Omental fat pad (tissue), 3 donors: ENCODE measurements at regions not wholly inside any gene's neighbourhood (a gene's known extent, or its start where the extent isn't known, plus 50 kb on each side); places are given as distances from the start of the nearest gene placed in this dataset.

Experiments
- ATAC-seq: fragments of 150-250 bp; one replicate; pipeline ENCODE4 v1.9.1; 2016; ENCODE audit warnings: mild to moderate bottlenecking, moderate library complexity; ENCODE audit not compliant: low FRiP score
- DNase-seq: peaks from one replicate; pipeline ENCODE4 v3.0.0-alpha.2; 2019; ENCODE audit warnings: low spot score
- TF ChIP-seq, protein P1 (sequence below), 3 donors: fragments of 450-650 bp; IDR thresholded peaks; one replicate each; pipeline ENCODE4 v1.5.1; 2016 to 2017; ENCODE audit warnings: antibody characterized with exemption in 3 of 3, mild to moderate bottlenecking in 3 of 3, moderate library complexity in 2 of 3

DNA sequence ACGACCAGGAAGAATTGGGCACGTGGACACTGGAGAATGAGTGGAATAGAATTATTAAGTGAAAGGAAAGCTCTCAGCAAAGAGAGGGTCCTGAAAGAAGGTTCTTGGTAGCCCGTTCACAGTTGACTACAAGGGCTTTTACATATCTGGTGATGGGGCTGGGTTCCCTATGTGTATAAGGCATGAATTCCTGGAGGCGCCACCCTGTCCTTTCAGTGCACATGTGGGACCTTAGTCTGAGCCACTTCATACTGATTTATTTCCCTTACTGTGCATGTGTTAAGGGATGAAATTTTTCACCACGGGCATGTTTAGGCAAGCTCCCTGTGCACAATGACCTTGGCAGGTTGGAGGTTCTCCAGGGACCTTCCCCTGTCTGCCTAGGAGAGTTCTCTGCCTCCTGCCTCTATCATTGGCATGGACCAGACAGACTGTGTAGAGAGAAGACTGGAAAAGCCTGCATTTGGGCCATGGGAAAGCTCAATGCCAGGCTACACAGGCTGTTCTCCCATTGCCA, 145.9 kb upstream of the ITGB1 start:
- DNase-seq, result no peak
- no peak for ATAC-seq
- TF ChIP-seq, protein P1, sequence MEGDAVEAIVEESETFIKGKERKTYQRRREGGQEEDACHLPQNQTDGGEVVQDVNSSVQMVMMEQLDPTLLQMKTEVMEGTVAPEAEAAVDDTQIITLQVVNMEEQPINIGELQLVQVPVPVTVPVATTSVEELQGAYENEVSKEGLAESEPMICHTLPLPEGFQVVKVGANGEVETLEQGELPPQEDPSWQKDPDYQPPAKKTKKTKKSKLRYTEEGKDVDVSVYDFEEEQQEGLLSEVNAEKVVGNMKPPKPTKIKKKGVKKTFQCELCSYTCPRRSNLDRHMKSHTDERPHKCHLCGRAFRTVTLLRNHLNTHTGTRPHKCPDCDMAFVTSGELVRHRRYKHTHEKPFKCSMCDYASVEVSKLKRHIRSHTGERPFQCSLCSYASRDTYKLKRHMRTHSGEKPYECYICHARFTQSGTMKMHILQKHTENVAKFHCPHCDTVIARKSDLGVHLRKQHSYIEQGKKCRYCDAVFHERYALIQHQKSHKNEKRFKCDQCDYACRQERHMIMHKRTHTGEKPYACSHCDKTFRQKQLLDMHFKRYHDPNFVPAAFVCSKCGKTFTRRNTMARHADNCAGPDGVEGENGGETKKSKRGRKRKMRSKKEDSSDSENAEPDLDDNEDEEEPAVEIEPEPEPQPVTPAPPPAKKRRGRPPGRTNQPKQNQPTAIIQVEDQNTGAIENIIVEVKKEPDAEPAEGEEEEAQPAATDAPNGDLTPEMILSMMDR (IDR thresholded peaks at IDR 0.05), result no peak

DNA sequence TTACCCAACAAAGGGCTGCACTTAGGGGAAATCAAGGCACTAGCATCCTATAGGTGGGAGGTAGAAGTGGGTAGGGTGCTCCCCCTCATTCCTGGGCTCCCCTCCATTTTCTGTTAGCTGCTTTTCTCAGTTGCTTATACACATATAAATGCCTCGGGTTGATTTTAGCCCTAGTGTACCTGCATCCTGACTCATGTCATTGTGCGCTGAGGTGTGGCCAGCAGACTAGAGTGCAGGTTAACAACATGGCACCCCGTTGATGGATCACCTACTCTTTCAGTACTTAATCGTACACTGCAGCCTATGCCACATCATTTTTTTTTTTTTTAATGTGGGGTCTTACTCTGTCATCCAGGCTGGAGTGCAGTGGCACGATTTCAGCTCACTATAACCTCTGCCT, 144.0 kb upstream of the ITGB1 start:
- DNase-seq (no peak), ATAC-seq (no peak)
- TF ChIP-seq, protein P1 (IDR thresholded peaks at IDR 0.05), result no peak

DNA sequence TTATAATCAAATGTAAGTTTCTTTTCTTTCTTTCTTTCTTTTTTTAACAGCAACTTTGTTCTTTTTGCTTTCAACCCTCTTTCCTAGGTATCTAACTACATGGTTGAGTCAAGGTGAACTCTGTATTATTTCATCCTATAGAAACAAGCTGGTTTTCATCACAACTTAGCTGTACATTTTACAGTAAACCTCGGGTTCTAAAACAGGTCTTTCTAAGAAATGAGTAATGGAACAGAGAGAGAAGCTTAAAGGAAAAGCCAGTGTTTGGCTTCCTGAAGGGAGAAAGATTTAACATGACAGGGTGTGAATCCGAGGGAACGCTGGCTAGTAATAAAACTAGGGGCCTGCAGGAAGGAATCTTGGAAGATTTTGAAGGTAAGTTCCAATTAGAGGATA, 143.4 kb upstream of the ITGB1 start:
- ATAC-seq (no peak), DNase-seq (no peak)
- TF ChIP-seq, protein P1 (IDR thresholded peaks at IDR 0.05), result no peak

DNA sequence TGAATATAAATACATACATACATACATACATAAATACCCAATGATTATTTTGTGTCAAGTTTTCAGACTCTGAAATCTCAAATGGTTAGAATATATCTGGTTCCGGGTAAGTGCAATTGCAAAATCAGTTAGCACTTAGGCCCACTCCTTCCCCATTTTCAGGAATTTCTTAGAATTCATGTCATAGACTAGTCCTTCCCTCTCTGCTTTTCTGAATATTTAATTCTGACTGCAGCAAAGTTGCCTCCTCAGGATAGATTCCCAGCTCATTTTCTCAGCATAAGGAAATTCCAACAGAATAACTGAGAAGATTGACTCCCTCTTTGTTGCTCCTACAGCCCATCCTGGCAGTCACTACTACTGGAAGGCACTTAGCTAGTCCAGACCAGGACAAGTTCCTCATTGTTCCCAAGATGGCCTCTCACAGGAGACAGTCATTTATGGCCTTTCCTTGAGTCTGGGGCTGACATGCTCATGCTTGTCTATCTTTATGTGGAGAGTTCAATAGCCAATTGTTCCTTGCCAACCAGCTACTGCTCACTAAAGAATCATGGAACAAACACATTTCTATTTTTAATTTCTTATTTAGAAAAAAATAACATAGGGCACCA, 142.9 kb upstream of the ITGB1 start:
- ATAC-seq (no peak), DNase-seq (no peak)
- TF ChIP-seq, protein P1 (IDR thresholded peaks at IDR 0.05), result no peak

DNA sequence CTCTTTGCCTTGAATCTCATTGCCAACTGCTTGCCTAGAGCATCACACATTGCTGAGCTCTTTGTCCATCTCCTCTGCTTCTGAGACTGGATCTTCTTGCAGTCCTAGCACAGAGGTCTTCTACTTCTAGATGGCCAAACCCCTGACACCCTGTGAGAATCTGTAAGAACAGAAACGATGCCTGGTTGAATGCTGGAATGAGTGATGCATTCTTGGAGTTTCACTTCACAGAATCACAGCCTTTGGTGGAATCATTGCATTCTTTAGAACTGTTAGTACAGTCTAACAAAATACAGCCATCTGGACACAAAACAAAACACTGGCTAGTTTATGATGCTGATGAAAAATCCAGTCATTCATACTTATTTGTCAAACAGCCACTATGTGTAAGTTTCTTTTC, 141.7 kb upstream of the ITGB1 start:
- DNase-seq (no peak), ATAC-seq (no peak)
- TF ChIP-seq, protein P1 (IDR thresholded peaks at IDR 0.05), result no peak

DNA sequence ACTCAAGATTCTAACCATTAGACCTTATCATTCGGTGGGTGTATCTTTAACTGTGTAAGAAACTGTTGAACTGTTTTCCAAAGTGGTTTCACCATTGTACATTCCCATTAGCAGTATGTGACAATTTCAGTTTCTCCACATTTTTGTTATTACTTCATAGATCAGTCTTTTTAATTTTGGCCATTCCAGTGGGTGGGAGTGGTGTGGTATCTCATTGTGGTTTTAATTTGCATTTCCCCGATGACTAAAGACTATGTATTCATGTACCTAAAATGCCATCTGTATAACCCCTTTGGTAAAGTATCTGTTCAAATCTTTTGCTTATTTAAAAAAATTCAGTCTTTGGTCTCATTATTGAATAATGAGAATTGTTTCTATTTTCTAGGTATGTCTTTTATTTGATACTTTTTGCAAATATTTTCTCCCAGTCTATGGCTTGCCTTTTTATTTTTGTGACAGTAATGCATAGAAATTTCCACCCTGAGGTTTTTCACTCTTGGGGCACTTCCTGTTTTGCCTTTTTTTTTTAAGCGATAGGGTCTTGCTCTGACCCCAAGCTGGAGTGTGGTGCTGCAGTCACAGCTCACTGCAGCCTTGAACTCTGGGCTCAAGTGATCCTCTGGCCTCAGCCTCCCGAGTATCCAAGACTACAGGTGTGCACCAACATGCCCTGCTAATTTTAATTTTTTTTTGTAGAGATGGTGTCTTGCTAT, 141.1 kb upstream of the ITGB1 start:
- ATAC-seq, result no peak
- DNase-seq, result no peak
- TF ChIP-seq, protein P1 (IDR thresholded peaks at IDR 0.05), result no peak
